NCI-H1694 (cell line): ENCODE measurements at regions not wholly inside any gene's neighbourhood (a gene's known extent, or its start where the extent isn't known, plus 50 kb on each side); places are given as distances from the start of the nearest gene placed in this dataset.

Source experiments
- DNase-seq: peaks from one replicate; lab custom pipeline; 2025; lab: John Stamatoyannopoulos, UW

DNA sequence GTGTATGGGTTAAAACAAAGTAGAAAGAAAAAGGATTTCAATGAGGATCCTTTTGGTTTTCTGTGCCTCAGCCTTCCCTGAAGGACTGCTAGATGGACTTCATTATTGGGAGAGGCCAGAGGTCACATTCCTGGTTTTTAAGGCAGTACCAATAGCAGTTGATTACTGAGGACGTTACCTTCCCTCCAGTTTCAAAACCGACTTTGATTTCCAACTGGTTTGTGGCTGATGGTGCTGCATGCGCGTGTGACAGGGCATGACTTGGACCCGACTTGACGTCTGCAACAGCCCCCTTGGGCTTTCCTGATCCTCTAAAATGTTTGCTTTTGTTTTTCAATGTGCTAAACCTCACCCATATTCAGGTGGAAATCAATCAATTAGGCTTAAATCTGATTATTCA is 314.3 kb upstream of the ARGLU1 start:
- no peak for DNase-seq

DNA sequence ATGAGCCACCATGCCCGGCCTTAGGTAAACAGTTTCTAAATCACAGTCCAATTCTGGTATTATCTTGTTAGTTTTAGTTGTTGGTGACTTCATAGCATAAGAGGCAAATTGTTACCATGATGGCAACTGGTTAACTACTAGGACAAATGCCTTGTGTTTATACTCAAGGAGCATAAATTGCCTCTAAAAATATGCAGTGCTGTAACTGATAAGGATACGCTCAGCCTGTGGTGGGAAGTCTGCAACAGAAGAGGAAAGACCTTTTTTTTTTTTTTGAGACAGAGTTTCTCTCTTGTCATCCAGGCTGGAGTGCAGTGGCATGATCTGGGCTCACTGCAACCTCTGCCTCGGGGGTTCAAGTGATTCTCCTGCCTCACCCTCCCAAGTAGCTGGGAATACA is 311.9 kb upstream of the ARGLU1 start:
- DNase-seq, result no peak

GRCh38 chr13:106874323-106874722 is 306.4 kb upstream of the ARGLU1 start:
- no peak for DNase-seq

- DNase-seq, result no peak
These were observed 305.9 kb upstream of the ARGLU1 start for GRCh38 chr13:106873810-106874209.

DNA sequence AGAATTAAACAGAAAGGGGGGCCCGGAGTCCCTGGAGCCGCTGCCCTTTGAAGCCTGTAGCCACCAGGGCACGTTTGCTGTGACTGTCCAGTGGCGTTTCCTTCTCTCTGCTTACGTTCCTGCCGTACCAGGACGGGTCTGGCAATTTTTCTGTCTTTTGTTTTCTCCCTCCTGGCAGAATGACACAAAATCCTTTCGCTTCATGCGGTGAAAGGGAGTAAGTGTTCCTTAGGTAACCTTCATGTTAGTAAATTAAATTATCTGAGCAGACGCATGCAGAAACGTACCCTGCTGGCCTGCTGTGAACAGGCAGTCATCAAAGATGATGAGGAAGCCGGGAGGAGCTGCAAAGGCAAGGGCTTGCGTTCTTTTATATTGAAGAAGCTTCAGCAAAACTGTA is 299.3 kb upstream of the ARGLU1 start:
- no peak for DNase-seq

- DNase-seq, result no peak
These were observed 297.9 kb upstream of the ARGLU1 start for GRCh38 chr13:106865716-106866440.

DNA sequence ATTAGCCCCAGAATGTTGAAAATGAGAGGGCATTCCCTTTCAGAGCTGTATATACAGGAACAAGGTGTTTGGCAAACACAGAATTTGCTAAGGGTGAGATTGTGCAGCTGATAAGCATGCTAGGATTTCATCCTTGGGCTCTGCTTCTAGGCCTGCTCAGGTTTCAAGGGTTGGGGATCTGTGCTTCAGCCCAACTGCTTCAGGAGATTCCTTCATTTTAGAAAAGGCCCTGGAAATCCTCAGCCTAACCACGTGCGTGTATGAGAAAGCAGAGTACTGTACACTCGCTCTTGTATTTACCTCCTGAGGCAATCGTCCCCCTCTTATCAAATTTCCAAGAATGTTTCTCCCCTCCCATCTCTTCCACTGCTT is 291.6 kb upstream of the ARGLU1 start:
- no peak for DNase-seq

- DNase-seq, result no peak
These were observed 291.1 kb upstream of the ARGLU1 start for GRCh38 chr13:106858903-106859532.

DNA sequence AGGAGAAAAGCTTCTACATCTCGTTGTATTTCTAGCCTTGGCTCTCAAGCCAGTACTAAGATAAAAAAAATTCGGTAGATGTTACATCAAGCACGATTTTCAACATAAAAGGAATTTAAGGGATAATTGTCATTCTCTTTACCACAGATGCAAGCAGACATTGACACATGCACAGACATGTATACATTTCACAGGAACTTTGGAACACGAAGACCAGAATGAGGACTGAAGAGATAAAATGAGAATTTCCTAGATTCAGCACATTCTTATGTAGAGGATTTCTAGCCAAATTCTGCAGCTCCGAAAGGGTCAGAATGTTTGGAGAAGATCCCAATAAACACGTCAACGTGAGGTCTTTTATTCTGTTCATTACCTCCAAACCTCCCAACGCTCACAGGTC is 284.5 kb upstream of the ARGLU1 start:
- no peak for DNase-seq

- no peak for DNase-seq
These were observed 283.2 kb upstream of the ARGLU1 start for GRCh38 chr13:106850973-106851650.

DNA sequence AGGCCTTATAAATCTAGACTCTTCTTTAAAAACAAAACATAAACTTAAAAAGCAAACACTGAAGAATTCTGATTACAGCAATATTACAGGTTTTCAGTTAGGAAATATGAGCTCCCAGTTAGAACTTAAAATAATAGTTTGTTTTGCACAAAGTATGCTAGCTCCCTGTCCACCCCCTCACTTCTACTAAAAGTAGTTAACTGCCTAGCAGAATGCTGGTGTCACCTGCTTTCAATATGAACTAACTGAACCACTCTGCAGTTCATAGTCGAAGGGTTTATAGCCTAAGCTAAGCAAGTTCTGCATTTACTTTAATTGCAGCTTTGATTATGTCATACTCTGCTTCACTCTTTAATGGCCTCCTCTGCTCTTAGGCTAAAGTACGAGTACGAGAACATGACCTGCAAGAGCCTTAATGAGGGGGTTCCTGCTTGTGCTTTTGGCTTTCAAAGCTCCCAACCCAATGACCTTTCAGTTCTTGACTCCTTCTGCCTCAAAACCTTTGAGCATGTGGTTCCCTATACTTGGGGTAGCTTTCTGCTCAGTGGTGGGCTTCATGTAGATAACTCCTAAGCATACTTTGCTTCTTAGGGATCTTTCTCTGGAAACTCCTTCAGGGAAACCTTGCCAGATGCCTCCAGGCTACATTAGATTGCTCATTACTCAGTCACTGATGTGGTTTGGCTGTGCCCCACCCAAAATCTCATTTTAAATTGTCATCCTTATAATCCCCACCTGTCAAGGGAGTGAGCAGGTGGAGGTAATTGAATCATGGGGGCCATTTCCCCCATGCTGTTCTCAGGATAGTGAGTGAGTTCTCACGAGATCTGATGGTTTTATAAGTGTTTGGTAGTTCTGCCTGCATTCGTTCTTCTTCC is 278.9 kb upstream of the ARGLU1 start:
- no peak for DNase-seq

DNA sequence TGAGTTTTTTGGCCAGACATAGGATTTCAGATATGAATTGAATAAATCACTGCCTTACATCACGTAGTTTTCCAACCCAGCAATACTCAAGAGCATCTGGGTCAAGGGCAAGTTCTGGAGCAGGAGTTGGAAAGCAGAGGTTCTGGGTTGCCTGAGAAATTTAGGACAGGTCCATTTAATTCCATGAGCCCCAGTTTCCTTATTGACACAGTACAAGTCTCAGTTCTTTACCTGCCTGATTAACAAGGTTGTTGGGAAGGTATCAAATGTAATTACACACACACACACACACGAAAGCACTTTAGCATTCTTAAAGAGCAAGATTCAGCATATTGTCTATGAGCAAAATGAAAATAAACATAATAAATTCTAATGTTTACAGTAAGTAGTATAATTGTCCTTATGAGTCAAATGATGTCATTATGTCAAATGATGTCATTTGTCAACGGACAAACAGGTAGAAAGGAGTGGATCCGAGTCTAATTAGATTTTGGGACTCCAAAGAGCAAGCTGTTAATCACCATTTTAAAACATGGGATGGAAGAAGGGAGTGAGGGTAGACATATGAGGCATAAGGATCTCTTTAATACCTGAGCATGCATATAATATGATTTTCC is 268.4 kb upstream of the ARGLU1 start:
- no peak for DNase-seq

DNA sequence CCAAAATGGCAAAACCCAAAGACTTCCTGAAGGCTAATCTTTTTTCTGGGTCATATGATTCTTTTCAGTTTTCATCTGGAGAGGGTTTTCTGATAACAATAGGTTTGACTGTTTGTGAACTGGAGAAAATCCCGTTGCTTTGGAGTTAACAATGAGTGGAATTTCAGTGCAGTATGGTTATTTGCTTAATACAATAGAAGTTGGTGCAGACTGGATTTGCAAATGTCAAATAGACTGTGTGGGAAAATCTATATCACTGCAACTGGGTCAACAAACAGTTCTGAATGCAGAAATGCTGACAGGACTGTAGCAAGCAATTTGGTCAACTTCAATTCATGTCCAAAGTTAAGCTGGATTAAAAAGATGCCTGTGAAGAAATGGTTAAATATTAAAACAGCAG is 267.5 kb upstream of the ARGLU1 start:
- no peak for DNase-seq

DNA sequence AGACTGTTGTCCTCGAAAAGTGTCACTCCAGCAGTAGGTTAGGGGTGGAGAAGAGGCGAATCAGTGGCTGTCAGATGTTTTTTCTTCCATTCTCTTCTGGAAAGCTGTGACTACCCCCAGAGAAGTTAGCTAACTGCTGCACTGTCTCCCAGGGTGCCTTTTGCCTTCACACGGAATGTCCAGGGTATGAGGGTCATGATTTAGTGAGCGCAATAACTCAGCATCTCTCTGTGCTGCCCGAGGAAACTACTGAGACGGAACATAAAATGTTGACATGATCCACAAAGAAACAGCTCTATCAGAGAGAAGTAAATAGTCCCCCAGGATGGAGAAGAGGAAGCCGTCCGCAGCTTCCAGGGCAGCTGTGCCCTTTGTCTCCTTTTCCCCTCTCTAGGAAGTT is 254.0 kb upstream of the ARGLU1 start:
- DNase-seq, result no peak

GRCh38 chr13:106819413-106820180 is 251.7 kb upstream of the ARGLU1 start:
- no peak for DNase-seq

- DNase-seq, result no peak
These were observed 251.0 kb upstream of the ARGLU1 start for GRCh38 chr13:106818971-106819370.

GRCh38 chr13:106815545-106815944 is 247.6 kb upstream of the ARGLU1 start:
- no peak for DNase-seq

DNA sequence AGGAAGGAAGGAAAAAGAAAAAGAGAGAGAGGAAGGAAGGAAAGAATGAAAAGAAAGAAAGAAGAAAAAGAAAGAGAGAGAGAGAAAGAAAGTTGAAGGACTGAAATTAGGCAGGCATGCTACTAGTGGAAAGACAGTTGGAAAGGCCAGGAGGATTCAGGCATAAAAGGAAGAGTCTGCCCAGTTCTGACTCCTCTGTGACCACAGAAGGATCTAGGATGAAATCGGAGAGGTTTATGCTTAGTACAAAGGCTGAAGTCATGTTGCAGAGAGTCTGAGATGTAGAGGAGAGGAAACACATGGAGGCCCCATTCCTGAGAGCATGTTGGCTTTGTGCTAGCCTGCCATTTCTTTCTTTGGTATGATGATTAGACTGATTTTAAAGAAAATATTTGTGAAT is 246.5 kb upstream of the ARGLU1 start:
- no peak for DNase-seq

DNA sequence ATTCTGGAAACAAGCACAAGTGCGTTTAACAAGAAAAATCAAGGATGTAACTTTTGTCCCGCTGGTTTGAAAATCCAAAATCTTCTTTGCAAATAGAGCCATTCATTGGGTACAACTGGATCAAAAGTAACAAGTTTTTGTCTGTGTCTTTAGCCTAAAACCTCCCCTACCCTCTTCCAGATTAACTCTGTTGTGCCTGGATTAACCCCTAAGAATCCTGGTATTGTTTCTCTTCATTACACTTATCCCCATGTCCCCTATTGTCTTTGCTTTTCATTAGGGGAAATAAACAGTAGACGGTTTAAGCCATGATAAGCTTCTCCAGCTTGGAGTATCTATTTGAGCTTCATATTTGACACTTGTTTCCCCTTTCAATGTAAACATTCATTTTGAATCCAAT is 242.1 kb upstream of the ARGLU1 start:
- no peak for DNase-seq

GRCh38 chr13:106804991-106805390 is 237.1 kb upstream of the ARGLU1 start:
- DNase-seq, result no peak

GRCh38 chr13:106802917-106803316 is 235.0 kb upstream of the ARGLU1 start:
- no peak for DNase-seq
